ENCODE measurements at regions not wholly inside any gene's neighbourhood (a gene's known extent, or its start where the extent isn't known, plus 50 kb on each side); places are given as distances from the start of the nearest gene placed in this dataset.

- TF ChIP-seq CTCF (conservative IDR thresholded peaks at IDR 0.05; ENCODE audit: low read depth, low read length) (no peak), EZH2 (IDR thresholded peaks at IDR 0.05; ENCODE audit: low read length, unreplicated experiment) (no peak)
These were observed 235.7 kb upstream of the HAND2 start for GRCh38 chr4:173765751-173766150.

Measured in PC-3 (cell line).